ENCODE measurements at regions not wholly inside any gene's neighbourhood (a gene's known extent, or its start where the extent isn't known, plus 50 kb on each side); places are given as distances from the start of the nearest gene placed in this dataset.

- H3K27ac ChIP-seq (ENCODE audit: insufficient read depth, low read length), result peak overlapping the region; percentile 99; the same call in 1 of the 2 replicates
- ChIA-PET CTCF (no interaction called here), POLR2A (ENCODE audit: unreplicated experiment) (no interaction called here)
- peak overlapping the region; percentile 83 for H2BK20ac ChIP-seq (ENCODE audit: low read depth, low read length)
- 0 out of 2 replicates have a peak overlapping the region, but pooled peaks have one; percentile 38 for H3K9ac ChIP-seq (ENCODE audit: low read depth, low read length)
- ATAC-seq (ENCODE audit: low read depth) (peak; percentile 79), DNase-seq (peak; percentile 87)
- peak overlapping the region; percentile 89 for H3K23ac ChIP-seq (ENCODE audit: low read depth, low read length)
- no peaks in the 10 kb centered on the region for H3K27me3 ChIP-seq (ENCODE audit: control insufficient read depth, insufficient read depth, low read length)
- WGBS, 2 experiments (ENCODE audit: extremely low coverage in 2 of 2, insufficient read length in 1 of 2), result no CpG with 5 or more reads among the region's 5 CpGs
- no peaks in the 10 kb centered on the region for H3K79me1 ChIP-seq (ENCODE audit: low read depth in 1 of 2, low read length in 2 of 2)
- peak overlapping the region; percentile 97 for H2BK120ac ChIP-seq (ENCODE audit: low read depth, low read length)
- peaks cover 6% of the 10 kb centered on the region for H3K4me1 ChIP-seq (ENCODE audit: control insufficient read depth, insufficient read depth, low read length)
- H3K9me1 ChIP-seq (ENCODE audit: insufficient read depth, low read length), result no peaks in the 10 kb centered on the region; the same call in 1 of the 2 replicates
- peak overlapping the region; percentile 73; the same call in 1 of the 2 replicates for H2AK5ac ChIP-seq (ENCODE audit: low read depth, low read length)
- intact Hi-C loops (cut with micrococcal nuclease) (loop anchor here (10.0 kb wide), 2 partner anchors 243 to 313 kb away; partner anchors contain the start of gene NOVA1), dilution Hi-C loops (cut with HindIII; ENCODE audit: low sequenced_read_pairs, unreplicated experiment) (no loop called here), in situ Hi-C loops (cut with MboI; ENCODE audit: low sequenced_read_pairs) (no loop called here)
- no peak overlapping the region for H3K4me2 ChIP-seq (ENCODE audit: low read depth, low read length)
- H3K4ac ChIP-seq (ENCODE audit: low read depth, low read length), result peak overlapping the region; percentile 91
- no peak overlapping the region for H2AFZ ChIP-seq (replicated peaks; ENCODE audit: low read length, poor library complexity)
- peak overlapping the region; percentile 87 for H3K18ac ChIP-seq (ENCODE audit: low read depth, low read length)
- H3K36me3 ChIP-seq (ENCODE audit: control insufficient read depth, insufficient read depth, low read length), result no peaks in the 10 kb centered on the region
- peak overlapping the region; percentile 81 for H3K56ac ChIP-seq (ENCODE audit: extremely low read depth, insufficient read depth, low read length)
- peak overlapping the region; percentile 32; the same call in 1 of the 3 replicates for H2BK15ac ChIP-seq (ENCODE audit: low read depth, low read length)
- peak overlapping the region; percentile 91 for H2BK5ac ChIP-seq (ENCODE audit: low read depth, low read length, poor library complexity, severe bottlenecking)
- peak overlapping the region; percentile 96 for H4K5ac ChIP-seq (ENCODE audit: low read depth, low read length)
- TF ChIP-seq NFE2L2 (IDR thresholded peaks at IDR 0.05; ENCODE audit: low read depth, low read length), result peak; percentile 100
- peak; percentile 91 for TF ChIP-seq MAFK (IDR thresholded peaks at IDR 0.05; ENCODE audit: low read depth, low read length)
- TF ChIP-seq MAZ (IDR thresholded peaks at IDR 0.05; ENCODE audit: borderline replicate concordance, low read depth, low read length), result no peak
- TF ChIP-seq CHD1 (IDR thresholded peaks at IDR 0.05; ENCODE audit: low read depth, low read length), result no peak
- H3K4me3 ChIP-seq (ENCODE audit: insufficient read depth, low read depth, low read length), result no peak overlapping the region
- no peaks in the 10 kb centered on the region for H3K9me3 ChIP-seq (ENCODE audit: control insufficient read depth, insufficient read depth, low read length)
- H4K8ac ChIP-seq (ENCODE audit: low read depth in 2 of 2, low read length in 2 of 2), result peak overlapping the region; percentile 66 to 87; a peak in 3 of 4 replicates
- H4K91ac ChIP-seq (ENCODE audit: insufficient read depth, low read depth, low read length), result peak overlapping the region; percentile 95
- peak overlapping the region; percentile 60; the same call in 1 of the 2 replicates for H3K14ac ChIP-seq (replicated peaks; ENCODE audit: low read depth, low read length)
- no peaks in the 10 kb centered on the region for H4K20me1 ChIP-seq (ENCODE audit: insufficient read depth, low read length)
- no peak overlapping the region for H2AK9ac ChIP-seq (replicated peaks; ENCODE audit: low read depth, low read length, poor library complexity)
- no TSS peak for BruUV-seq (replicated peaks)
These were observed 316.4 kb downstream of the NOVA1 start for GRCh38 chr14:26281280-26281998.
